IPS DF 6.9 (cell line): ENCODE measurements at regions not wholly inside any gene's neighbourhood (a gene's known extent, or its start where the extent isn't known, plus 50 kb on each side); places are given as distances from the start of the nearest gene placed in this dataset.
"Not testable (repeated sequence)": the region's sequence is repeated elsewhere in the genome, so short reads cannot be mapped to it uniquely, and the experiment has no call there.

Source experiments
- DNase-seq: peaks from one replicate; pipeline ENCODE4 v3.0.0-alpha.2; 2013; ENCODE audit warnings: low read depth, low spot score
- H3K27ac ChIP-seq: one replicate; pipeline ENCODE4 v1.5.1; 2013; ENCODE audit warnings: low read length, control low read depth
- H3K27me3 ChIP-seq: 2 replicates; pipeline ENCODE4 v1.6.1; 2013; ENCODE audit warnings: mild to moderate bottlenecking, low read length; ENCODE audit not compliant: control insufficient read depth, insufficient read depth
- H3K36me3 ChIP-seq: 2 replicates; pipeline ENCODE4 v1.6.1; 2013; ENCODE audit warnings: low read length; ENCODE audit not compliant: control insufficient read depth, insufficient read depth
- H3K4me1 ChIP-seq: 2 replicates; pipeline ENCODE4 v1.6.1; 2013; ENCODE audit warnings: low read length; ENCODE audit not compliant: control insufficient read depth, insufficient read depth
- H3K4me3 ChIP-seq: 2 replicates; pipeline ENCODE4 v1.5.1; 2013; ENCODE audit warnings: mild to moderate bottlenecking, low read length
- H3K9me3 ChIP-seq: 2 replicates; pipeline ENCODE4 v1.6.1; 2013; ENCODE audit warnings: low read length, inconsistent platforms; ENCODE audit not compliant: control insufficient read depth, insufficient read depth
- WGBS: extraction: QIAGEN DNeasy Blood & Tissue Kit; methylation state at CpG from one replicate; pipeline ENCODE4 v1.1.7; 2013; ENCODE audit warnings: mixed read lengths, missing lambda C conversion rate; ENCODE audit not compliant: insufficient read length, insufficient coverage; 5-methylcytosine and 5-hydroxymethylcytosine counted together

DNA sequence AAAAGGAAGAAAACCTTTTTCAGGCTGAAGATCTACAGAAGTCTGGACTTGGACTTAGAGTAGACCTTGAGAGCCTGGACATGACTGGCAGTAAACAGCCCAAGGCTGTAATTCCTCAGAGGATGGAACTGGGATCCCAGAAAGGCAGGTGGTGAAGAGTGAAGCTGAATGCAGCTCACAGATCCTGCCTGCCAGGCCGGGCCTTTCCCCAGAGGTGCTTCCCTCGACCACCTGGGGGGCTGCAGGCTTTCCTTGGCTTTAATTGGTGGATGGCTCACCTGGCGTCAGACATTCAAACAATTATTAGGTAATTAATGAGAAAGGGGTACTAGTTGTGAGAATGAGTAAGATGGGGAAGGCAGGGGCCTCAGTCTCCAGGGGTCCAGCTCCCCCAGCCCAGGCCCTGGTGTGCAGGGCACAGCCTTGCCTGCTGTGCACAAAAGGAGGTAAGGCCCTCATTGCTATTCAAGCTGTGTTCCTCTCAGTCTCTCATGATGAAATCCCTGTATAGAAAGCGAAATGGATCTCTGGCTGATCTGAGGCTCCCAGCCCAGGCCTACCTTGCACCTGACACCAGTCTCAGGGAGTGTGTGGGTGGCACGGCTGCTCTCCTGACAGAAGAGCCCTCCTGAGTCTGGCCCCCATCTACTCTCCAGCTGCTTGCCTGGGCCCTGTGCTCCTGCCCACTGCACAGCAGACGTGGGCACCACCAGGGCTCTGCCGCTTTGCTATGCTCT, 63.0 kb upstream of the TCL1A start:
- H3K4me3 ChIP-seq = no peak overlapping the region
- DNase-seq = no peak
- no peaks in the 10 kb centered on the region for H3K36me3 ChIP-seq
- no peak overlapping the region for H3K27ac ChIP-seq
- no peaks in the 10 kb centered on the region for H3K9me3 ChIP-seq
- WGBS = no CpG with 5 or more reads among the region's 7 CpGs
- no peaks in the 10 kb centered on the region for H3K4me1 ChIP-seq
- H3K27me3 ChIP-seq = 0 out of 2 replicates have a peak, but pooled peaks cover 2% of the 10 kb centered on the region

DNA sequence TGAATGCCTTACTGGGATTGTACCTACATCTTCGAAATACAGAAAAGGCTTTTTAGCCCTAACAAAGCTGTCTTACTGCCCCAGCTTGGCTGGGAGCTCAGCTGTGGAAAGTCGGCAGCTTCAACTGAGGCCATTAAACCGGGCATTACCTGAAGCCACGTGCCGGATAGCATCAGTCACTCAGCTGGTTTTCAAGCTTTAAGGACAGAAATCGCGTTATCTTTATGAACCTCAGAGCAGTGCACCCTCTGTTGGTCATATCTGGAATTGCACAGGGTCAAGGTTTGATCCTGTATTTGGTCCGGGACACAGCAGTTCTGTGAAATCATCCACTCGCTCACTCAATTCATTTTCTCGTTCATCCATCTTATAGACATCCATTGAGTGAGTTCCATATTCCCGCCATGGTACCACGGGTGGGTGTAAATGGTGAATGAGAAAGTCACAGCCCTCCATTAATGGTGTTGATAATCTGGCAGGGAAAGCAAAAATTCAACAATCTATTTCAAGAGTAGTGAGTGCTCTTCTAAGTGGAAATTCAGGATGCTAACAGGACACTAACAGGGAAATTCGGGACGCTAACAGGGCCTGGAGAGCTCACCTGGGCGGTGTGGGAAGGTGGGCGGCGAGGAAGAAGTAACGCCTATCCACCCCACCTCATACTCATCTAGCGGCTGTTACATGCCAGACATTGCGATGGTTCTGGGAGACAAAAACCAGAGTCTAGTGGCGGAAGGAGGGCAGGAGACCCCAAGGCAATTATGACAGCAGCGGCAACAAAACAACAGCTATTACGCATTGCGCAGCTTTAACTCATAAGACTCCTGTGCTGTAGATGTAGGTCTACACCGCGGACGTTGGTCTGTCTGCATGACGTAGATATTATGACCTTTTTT, 60.6 kb upstream of the TCL1A start:
- no peak overlapping the region for H3K27ac ChIP-seq
- no peaks in the 10 kb centered on the region for H3K4me1 ChIP-seq
- H3K27me3 ChIP-seq = 0 out of 2 replicates have a peak, but pooled peaks cover 2% of the 10 kb centered on the region
- H3K9me3 ChIP-seq = no peaks in the 10 kb centered on the region
- peak; percentile 74 for DNase-seq
- whole genome bisulfite sequencing = no CpG with 5 or more reads among the region's 28 CpGs
- H3K36me3 ChIP-seq = no peaks in the 10 kb centered on the region
- H3K4me3 ChIP-seq = no peak overlapping the region

DNA sequence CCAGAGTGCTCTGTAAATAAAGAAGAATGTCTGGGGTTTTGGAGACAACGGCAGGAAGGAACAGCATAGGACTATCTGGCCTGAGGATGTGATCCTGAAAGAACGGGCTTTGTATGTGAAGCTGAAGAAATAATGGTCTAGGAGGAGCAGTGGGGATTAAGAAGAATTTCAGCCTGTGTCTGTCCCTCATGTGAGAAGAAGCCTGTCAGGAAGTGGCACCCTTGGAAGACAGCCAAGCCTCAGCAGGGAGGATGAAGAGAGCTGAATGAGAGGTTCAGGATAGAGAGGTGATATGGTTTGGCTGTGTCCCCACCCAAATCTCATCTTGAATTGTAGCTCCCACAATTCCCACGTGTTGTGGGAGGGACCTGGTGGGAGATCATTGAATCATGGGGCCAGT, 56.9 kb upstream of the TCL1A start:
- Histone ChIP-seq H3K27ac (no peak overlapping the region), H3K9me3 (no peaks in the 10 kb centered on the region), H3K27me3 (0 out of 2 replicates have a peak, but pooled peaks cover 2% of the 10 kb centered on the region), H3K4me1 (no peaks in the 10 kb centered on the region), H3K4me3 (no peak overlapping the region), H3K36me3 (no peaks in the 10 kb centered on the region)
- no CpG with 5 or more reads among the region's 3 CpGs for WGBS
- DNase-seq = no peak

DNA sequence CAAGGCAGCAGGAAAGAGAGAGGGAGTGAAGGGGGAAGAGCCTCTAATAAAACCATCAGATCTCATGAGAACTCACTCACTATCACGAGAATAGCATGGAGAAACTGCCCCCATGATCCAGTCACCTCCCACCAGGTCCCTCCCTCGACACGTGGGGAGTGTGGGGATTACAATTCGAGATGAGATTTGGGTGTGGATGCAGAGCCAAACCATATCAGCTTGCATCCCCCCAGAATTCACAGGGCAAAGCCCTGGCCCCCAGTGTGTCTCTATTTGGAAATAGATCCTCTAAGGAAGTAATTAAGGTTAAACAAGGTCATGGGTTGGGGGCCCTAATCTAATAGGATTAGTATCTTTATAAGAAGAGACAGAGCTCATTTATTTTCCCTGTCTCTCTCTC, 56.1 kb upstream of the TCL1A start:
- no peaks in the 10 kb centered on the region for H3K36me3 ChIP-seq
- H3K27me3 ChIP-seq = 0 out of 2 replicates have a peak, but pooled peaks cover 2% of the 10 kb centered on the region
- H3K9me3 ChIP-seq = no peaks in the 10 kb centered on the region
- WGBS = no CpG with 5 or more reads among the region's 4 CpGs
- no peak overlapping the region for H3K4me3 ChIP-seq
- no peak for DNase-seq
- H3K4me1 ChIP-seq = no peaks in the 10 kb centered on the region
- H3K27ac ChIP-seq = no peak overlapping the region

DNA sequence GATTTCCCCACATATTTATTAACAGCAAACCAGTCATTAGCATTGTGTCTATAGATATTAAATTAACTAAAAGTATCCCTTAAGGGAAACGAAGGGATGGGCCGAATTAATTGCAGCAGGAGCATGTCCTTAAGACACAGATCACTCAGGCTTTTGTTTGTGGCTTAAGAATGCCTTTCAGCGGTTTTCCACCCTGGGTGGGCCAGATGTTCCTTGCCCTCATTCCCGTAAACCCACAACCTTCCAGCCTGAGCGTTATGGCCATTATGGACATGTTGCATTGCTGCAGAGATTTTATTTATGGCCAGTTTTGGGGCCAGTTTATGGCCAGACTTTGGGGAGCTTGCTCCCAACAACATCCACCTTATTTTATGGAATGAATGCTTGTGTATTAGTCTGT, 55.5 kb upstream of the TCL1A start:
- not testable (repeated sequence) for H3K36me3 ChIP-seq, H3K9me3 ChIP-seq, DNase-seq, H3K4me3 ChIP-seq, H3K27me3 ChIP-seq, H3K4me1 ChIP-seq, H3K27ac ChIP-seq
- no CpG with 5 or more reads among the region's 5 CpGs for WGBS

DNA sequence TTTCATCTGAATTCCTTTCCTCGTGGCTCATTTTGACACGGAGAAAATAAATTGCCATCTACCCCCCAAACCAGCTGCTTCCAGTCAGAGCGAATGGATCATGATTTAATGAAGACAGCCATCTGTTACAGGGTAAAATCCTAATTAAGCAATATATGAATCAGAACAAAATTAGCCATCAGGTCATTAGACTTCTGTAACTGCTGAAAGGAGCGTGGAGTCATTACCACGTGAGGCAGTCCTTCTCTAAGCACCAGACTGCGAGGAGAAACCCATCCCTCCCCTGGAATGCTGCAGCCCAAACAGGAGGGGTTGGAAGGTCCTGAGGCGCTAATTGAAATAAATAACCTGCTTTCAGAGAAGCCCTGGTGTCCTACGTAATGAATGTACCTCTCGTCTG, 51.1 kb upstream of the TCL1A start:
- no CpG with 5 or more reads among the region's 9 CpGs for WGBS
- H3K27me3 ChIP-seq = no peaks in the 10 kb centered on the region
- H3K4me3 ChIP-seq = no peak overlapping the region
- H3K36me3 ChIP-seq = no peaks in the 10 kb centered on the region
- H3K9me3 ChIP-seq = no peaks in the 10 kb centered on the region
- H3K4me1 ChIP-seq = no peaks in the 10 kb centered on the region
- DNase-seq = no peak
- H3K27ac ChIP-seq = no peak overlapping the region

DNA sequence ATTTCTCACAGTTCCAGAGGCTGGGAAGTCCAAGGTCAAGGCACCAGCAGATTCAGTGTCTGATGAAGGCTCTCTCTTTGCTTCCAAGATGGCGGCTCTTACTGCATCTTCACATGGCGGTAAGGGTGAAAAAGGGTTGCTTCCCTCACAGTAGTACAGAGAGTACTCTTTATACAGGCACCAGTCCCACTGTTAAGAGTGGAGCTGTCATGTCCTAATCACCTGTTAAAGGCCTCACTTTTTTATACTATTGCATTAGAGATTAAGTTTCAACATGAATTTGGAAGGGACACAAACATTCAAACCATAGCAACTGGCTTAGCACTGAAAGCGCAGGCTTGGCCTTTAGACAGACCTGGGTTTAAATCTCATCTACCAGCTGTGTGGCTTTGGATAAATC, 50.0 kb upstream of the TCL1A start:
- no peak for DNase-seq

More for the DNA sequence above, 50.0 kb upstream of the TCL1A start:
- H3K9me3 ChIP-seq = no peaks in the 10 kb centered on the region
- H3K27ac ChIP-seq = no peak overlapping the region
- H3K27me3 ChIP-seq = no peaks in the 10 kb centered on the region
- no peak overlapping the region for H3K4me3 ChIP-seq
- no peaks in the 10 kb centered on the region for H3K36me3 ChIP-seq
- no peaks in the 10 kb centered on the region for H3K4me1 ChIP-seq
- no CpG with 5 or more reads among the region's 3 CpGs for WGBS
